GM19239 (cell line): ENCODE measurements at regions not wholly inside any gene's neighbourhood (a gene's known extent, or its start where the extent isn't known, plus 50 kb on each side); places are given as distances from the start of the nearest gene placed in this dataset.

Experiments
- DNase-seq: peaks from one replicate; pipeline ENCODE4 v3.0.0; 2011; ENCODE audit warnings: low spot score; ENCODE audit not compliant: insufficient read length
- FAIRE-seq: peaks from 2 replicates; lab custom pipeline; 2011; peaks lifted over from hg19 to GRCh38; lab: Jason Lieb, UNC

GRCh38 chr6:167643223-167643622 is 183.5 kb upstream of the AFDN start:
- DNase-seq (no peak), FAIRE-seq (no peak)

GRCh38 chr6:167643716-167644115 is 183.0 kb upstream of the AFDN start:
- FAIRE-seq (no peak), DNase-seq (no peak)

- no peak for FAIRE-seq
- no peak for DNase-seq
Observed at GRCh38 chr6:167644412-167645132, 182.1 kb upstream of the AFDN start.

- no peak for DNase-seq
- no peak for FAIRE-seq
Observed at GRCh38 chr6:167645368-167645767, 181.3 kb upstream of the AFDN start.

- DNase-seq, result no peak
- FAIRE-seq, result no peak
Observed at GRCh38 chr6:167647306-167647705, 179.4 kb upstream of the AFDN start.

- FAIRE-seq (no peak), DNase-seq (no peak)
Observed at GRCh38 chr6:167647737-167648470, 178.8 kb upstream of the AFDN start.

GRCh38 chr6:167648501-167649278 is 178.0 kb upstream of the AFDN start:
- DNase-seq, result no peak
- FAIRE-seq, result no peak

- DNase-seq (no peak), FAIRE-seq (no peak)
Observed at GRCh38 chr6:167649476-167649875, 177.2 kb upstream of the AFDN start.

GRCh38 chr6:167650730-167651317 is 175.9 kb upstream of the AFDN start:
- FAIRE-seq (no peak), DNase-seq (no peak)

- FAIRE-seq (peak; percentile 78), DNase-seq (no peak)
Observed at GRCh38 chr6:167651318-167652041, 175.2 kb upstream of the AFDN start.

GRCh38 chr6:167652042-167652700 is 174.5 kb upstream of the AFDN start:
- DNase-seq (no peak), FAIRE-seq (no peak)

- DNase-seq, result no peak
- no peak for FAIRE-seq
Observed at GRCh38 chr6:167652701-167653095, 174.0 kb upstream of the AFDN start.

GRCh38 chr6:167653561-167653960 is 173.2 kb upstream of the AFDN start:
- FAIRE-seq, result no peak

GRCh38 chr6:167654389-167654788 is 172.3 kb upstream of the AFDN start:
- DNase-seq (no peak), FAIRE-seq (no peak)

More at GRCh38 chr6:167653561-167653960, 173.2 kb upstream of the AFDN start:
- DNase-seq, result no peak

GRCh38 chr6:167655174-167655821 is 171.4 kb upstream of the AFDN start:
- FAIRE-seq (no peak), DNase-seq (no peak)

- DNase-seq (no peak), FAIRE-seq (no peak)
Observed at GRCh38 chr6:167658106-167658505, 168.6 kb upstream of the AFDN start.

GRCh38 chr6:167659046-167659445 is 167.7 kb upstream of the AFDN start:
- DNase-seq, result no peak
- FAIRE-seq, result no peak

- FAIRE-seq (no peak), DNase-seq (no peak)
Observed at GRCh38 chr6:167660424-167660823, 166.3 kb upstream of the AFDN start.

GRCh38 chr6:167660944-167661551 is 165.7 kb upstream of the AFDN start:
- DNase-seq, result no peak
- no peak for FAIRE-seq
